GM18861 (cell line): ENCODE measurements at regions not wholly inside any gene's neighbourhood (a gene's known extent, or its start where the extent isn't known, plus 50 kb on each side); places are given as distances from the start of the nearest gene placed in this dataset.

ENCODE experiments used
- ATAC-seq: cut with Tn5 transposase; IDR thresholded peaks from one replicate; pipeline ENCODE4 v1.9.1; 2021; ENCODE audit not compliant: unreplicated experiment

DNA sequence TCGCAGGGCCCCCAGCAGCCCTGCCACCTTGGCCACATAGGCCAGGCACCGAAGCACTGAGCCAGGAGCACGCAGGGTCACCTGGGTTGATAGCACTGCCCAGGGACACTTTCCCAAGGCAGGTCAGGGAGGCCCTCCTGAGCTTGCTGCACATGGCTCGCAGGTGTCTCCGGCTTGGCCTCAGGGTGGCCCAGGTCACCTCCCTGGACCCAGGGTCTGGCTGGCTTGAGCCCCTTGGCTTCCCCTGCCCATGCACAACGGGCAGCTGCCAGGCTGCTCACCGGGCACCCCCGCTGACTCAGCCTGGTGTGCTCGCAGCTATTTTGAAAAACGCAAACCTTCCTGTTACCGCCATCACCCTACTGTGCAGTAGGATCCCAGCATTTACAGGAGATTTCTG is 502.3 kb downstream of the EIPR1 start:
- no peak for ATAC-seq

DNA sequence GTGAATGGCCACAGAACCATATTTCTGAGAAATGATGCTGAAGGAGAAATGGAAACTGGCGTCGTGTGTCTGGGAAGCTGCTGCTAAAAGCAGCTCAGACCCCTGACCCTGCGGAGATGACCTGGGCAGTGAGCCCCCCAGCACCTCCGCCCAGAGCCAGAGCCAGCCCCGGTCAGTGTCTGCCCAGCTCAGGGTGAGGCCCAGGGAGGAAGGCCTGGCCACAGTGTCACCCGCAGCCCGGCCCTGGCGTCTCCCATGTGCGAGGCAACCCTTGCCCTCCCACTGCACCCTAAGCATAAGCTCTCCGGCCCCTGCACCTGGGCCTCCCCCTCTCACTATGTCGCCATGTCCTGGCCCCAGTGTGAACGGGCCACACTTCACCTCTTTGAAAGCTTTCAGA is 502.8 kb downstream of the EIPR1 start:
- no peak for ATAC-seq

DNA sequence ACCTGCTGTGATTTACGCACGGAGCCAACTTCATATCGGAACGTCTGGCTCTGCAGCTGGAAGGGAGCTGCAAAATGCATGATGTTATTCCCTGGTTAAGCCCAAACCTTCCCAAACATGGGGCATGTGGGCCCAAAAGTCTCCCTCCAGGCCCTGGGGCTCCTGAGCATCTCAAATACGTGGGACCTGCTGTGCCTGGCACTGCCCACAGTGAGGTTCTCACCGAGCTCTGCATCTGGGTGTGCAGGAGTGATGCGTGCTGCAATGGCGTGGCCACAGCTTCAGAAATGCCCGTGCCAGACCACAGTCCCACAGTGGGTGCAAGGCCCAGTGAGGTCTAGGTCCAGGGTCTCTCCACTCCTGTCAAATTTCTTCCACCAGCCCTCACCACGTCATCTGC is 503.3 kb downstream of the EIPR1 start:
- ATAC-seq, result no peak

DNA sequence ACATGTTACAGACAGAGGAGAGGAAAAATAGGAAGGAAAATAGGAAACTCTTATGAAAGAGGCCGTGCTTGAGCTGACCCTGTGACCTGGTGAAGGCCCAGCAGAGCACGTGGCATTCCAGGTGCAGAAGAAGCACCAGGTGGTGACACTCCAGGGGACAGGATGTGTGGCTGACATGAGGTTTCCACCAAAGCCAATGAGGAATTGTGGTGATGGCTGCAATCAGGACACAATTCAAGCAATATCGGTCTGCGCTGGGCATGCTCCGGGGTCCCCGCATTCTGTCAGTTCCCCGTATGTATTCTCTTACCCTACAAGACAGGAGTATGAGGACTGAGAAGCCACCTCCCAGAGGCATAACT is 504.2 kb downstream of the EIPR1 start:
- no peak for ATAC-seq

DNA sequence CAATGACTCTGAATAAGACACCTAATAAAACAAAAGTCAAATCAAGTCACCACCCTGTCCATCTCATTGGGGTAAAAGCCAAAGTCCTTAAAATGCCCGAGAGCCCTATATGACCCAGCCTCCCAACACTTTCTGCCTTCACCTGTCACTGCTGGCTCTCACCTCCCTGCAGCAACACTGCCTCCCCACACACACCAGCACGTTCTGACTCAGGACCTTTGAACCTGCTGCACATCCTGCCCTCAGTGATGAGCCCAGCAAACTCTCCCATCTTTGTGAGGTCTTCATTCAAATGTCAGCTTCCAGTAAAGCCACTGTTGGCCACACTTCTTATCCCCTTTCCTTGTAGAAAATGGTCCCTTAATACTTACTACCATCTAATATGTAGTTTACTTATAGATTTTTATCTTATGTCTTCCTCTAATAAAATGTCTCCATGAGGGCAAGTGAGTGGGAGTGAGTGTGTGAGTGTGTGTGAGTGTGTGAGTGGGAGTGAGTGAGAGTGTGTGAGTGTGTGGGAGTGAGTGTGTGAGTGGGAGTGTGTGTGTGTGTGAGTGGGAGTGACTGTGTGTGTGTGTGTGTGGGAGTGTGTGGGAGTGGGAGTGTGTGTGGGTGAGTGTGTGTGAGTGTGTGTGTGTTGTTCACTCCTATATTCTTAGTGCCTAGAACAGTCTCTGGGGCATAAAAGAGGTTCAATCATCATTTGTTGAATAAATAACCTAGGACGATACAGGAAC is 504.7 kb downstream of the EIPR1 start:
- ATAC-seq, result no peak

DNA sequence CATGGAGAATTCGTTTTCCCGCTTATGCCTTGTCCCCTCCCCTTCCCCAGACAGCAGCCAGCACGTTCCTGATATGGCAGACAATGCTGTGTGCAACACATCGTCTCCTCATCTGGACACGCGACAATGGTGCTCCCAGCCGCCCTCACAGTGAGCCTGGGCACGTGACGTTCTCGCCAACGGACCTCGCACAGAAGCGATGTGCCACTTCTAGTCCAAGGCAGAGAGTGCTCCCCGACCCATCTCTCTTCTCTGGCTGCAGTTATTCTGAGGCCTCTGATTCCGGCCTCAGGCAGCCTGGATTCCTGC is 505.4 kb downstream of the EIPR1 start:
- ATAC-seq, result no peak

DNA sequence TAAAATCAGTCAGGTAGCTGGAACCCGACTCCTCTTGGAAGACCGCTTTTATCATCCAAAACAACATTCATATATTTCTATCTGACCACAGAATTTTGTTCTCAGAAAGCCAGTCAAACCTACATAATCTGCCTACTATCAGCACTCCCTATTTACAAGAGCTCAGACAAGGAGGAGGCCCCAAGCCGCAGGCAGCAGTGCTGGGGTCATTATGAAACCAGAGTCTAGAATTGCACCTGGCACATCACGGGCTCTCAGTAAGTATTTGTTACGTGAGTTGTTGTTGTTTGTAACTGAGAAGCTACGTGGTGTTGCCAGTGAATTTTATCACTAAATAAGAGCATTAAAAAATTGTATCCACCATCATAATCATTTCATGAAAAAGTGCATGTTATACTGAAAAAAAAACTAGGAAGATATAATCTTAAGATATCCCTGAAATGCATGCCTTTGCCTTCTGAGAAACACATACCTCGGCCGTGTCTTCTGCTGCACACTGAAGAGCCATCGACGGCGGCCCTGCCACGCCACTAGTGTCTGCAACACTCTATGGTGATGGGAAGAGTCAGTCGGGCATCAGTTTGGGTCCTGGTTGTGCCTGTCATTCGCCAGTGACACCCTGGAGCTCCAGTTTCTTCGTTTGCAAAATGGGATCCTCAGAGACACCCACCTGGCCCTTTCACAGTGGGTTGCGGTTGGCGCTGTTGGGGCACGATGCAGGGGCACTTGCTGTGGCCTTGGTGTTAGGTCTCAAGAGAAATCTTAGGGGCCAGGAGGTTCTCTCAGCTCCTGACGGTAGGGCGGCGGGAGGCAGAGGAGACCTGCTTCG is 505.9 kb downstream of the EIPR1 start:
- ATAC-seq, result no peak

DNA sequence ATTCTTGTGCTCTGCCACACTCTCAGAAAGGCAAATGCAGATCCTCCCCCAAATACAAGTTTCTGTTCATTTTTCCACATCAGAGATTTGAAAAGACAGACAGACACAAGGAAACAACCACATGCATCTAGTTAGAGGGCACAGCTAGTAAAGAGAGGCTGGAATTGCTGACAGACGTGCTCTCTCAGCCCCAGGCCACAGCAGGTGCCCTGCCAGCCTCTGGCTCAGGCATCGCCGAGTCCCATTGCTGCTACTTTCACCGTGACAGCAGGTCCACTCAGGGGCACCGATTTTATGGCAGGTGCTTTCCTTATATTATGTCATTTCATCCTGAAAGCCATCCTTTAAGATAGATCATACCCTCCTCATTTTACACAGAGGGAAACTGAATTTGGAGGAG is 507.5 kb downstream of the EIPR1 start:
- no peak for ATAC-seq

DNA sequence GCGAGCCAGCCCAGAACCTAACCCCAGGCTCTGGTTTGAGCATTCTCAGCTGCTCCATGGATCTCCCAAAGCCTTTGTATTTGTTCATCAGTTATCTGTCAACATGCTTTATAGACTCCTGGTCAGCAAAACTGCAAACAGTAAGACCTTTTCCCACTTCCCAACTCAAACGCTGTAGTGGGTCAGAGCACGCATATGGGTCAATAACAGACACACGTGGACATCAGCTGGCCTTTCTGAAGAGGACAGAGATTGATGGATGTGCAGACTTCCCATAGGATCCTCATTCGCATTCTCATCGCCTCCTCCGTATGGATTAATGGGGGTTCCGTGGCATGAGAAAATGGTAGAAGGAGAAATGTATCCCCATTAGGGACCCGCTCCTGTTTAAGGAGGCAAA is 508.1 kb downstream of the EIPR1 start:
- ATAC-seq, result no peak

DNA sequence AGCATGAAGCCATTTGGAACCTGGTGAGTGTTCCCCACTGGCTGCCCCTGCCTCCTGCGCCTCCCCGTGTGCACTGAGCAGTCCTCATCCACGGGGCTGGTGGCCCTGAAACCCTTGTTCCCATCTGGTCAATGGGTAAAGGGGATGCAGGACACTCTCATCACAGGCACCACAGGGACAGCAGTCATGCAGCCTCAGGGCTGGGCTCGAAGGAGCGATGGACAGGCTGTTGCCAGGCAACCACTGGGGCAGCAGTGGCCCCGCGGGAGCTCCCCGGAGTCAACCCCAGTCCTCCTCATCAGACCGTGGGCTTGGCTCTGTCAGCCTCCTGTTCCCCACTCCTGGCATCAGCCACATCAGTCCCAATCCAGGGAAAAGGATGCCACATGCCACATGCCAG is 509.5 kb downstream of the EIPR1 start:
- ATAC-seq, result no peak

DNA sequence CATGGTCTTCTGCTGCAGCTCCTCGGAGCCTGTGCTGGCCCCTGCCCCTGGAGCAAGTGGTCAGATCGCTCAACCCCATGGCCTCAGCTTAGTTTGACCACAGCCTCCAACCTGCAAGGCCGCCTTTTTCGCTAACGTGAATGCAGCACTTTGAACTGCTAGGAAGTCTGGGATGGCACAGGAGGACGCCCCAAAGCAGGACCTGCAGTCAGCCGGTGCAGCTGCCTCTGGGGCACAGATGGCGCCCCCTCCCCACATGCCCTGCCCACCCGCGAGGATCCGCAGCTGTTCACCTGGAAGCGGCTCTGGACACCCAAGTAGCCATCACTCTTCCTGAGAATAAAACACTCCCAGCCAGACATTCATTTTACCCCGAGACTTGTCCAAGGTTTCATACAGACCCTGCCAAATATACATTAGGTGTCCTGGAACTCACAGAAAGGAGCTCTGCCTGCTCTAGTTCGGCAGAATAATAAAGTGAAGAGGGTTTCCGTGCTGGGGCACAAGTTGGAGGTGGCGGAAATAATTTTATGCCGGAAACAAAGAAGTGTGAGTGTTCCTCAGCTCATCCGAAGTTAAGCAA is 510.1 kb downstream of the EIPR1 start:
- no peak for ATAC-seq

DNA sequence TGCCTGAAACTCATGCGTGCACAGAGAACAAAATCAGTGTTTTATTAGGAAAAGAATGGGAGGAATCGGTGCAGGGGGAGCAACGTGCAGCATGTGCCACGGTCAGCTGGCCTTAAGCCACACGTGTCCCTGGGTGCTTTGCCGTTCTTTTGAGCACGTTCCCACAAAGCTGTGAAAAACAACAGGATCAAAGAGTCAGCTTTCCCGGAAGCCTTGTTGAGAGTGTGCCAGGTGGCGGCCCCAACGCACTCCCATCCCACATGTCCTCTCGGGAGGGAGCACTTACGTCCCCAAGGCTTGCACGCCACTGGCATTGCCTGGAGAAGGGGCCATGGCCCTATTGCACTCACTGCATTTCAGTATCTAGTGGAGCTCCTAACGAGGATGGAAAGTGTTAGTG is 511.2 kb downstream of the EIPR1 start:
- no peak for ATAC-seq

DNA sequence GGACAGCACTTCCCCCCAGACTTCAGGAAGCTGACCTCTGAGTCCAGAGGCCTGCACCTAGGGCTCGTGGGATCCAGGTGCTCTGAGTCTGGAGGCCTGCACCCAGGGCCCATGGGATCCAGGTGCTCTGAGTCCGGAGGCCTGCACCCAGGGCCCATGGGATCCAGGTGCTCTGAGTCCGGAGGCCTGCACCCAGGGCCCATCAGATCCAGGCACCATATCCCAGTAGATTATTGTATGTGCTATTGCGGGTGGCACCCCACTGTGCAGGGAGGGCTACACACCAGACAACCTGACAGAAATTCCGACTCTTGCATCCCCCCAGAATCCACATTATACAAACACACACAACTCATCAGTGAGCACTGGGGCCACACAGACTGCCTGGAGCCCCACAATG is 515.2 kb downstream of the EIPR1 start:
- no peak for ATAC-seq

DNA sequence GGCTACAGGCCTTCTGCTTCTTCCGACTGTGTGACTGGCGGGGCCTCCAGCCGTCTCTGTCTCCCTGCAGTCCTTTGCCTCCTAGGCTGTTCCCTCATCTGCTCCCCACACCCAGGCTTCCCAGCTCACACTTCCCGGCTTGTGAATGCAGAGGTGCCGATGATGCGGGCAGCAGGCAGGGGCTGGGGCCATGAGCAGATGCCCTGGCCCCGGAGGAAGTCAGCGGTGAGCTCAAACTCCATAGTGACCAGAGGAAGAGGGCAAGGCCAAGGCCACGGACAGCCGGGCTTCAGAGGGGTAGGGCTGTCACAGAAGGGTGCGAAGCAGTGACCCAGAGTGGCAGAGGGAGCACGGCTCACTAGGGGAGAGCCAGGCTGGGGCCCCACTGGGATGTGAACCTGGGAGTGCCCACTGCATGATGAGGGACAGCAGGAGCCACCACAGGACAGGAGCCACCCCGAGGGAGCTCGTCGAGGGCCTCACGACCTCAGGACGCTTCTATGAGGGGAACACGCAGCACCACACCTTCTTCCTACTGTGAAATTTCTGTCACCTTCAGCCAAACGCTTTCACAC is 515.9 kb downstream of the EIPR1 start:
- ATAC-seq, result no peak

DNA sequence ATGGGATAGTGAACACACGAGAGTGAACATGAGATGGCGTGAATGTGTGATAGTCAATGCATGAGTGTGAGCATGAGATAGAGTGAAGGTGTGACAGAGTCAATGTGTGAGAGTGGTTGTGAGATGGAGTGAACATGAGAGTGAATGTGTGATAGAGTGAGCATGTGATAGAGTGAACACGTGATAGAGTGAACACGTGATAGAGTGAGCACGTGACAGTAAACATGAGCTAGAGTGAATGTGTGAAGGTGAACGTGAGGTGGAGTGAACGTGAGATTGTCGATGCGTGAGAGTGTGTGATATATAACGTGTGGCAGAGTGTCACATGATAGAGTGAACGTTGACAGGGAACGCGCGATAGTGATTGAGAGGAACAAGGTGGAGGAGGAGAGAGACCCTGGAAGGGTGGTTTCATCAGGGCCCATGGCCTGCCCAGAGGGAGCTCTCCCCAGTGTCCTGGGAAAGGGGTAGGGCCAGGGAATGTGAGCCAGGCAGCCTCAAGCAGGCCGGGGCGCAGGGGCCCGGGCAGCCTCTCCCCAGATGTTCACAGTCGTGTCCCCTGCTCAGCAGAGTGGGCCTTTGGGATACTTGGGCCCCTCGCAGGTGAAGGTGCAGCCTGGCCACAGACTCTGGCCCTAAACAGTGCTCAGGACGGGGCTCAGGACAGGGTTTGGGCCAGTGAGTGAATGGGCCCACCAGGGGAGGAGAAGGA is 516.9 kb downstream of the EIPR1 start:
- no peak for ATAC-seq

DNA sequence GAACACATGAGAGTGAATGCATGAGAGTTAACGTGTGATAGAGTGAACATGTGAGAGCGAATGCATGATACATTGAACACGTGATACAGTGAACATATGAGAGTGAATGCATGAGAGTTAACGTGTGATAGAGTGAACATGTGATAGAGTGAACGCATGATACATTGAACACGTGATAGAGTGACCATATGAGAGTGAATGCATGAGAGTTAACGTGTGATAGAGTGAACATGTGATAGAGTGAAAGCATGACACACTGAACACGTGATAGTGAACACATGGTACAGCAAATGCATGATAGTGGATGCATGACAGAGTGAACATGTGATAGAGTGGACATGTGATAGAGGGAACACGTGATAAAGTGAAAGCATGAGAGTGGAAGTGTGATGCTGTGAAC is 517.9 kb downstream of the EIPR1 start:
- no peak for ATAC-seq

DNA sequence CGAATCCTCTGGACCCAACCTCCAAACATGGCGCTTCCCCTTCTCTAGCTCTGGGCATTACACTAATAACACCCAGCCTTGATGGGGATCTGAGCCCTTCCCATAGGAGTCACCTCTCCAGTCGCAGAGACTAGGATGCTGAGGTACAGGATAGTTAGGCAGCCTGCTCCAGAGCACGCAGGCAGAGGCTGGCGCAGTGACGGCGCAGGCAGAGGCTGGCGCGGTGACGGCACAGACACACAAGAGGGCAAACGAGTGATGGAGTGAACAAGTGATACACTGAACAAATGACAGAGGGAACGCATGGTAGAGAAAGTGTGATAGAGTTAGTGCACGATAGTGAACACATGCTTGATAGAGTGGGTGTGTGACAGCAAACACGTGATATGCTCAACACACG is 518.5 kb downstream of the EIPR1 start:
- no peak for ATAC-seq

DNA sequence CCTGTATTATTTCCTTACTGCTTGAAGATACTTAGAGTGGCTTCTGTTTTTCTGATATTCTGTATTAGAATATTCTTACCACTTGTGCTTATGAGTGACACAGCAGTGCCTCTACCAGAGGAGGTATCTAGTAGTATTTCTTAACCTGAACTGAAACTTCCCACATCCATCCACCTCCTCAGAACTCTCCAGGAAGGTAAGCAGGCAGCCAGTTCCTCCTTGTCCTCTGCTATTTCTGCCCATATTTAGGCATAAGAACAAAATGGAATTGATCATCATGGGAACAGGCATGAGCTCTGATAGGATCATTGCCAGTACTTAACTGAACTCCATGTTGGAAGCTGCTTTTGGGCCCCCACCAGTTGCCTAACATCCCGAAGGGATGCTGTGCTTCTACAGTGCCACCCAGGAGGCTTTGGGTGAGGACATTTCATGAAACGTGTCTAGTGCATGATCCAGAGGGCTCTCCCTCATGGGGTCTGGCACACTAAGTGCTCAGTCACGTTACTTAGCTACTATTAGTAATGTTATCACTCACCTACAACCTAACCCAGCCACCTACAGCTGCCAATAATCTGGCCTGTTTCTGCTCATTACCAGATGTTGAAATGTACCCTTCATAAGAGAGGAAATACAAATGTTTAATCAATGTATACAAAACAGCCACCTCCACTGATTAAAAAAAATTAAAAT is 520.7 kb downstream of the EIPR1 start:
- ATAC-seq, result no peak

DNA sequence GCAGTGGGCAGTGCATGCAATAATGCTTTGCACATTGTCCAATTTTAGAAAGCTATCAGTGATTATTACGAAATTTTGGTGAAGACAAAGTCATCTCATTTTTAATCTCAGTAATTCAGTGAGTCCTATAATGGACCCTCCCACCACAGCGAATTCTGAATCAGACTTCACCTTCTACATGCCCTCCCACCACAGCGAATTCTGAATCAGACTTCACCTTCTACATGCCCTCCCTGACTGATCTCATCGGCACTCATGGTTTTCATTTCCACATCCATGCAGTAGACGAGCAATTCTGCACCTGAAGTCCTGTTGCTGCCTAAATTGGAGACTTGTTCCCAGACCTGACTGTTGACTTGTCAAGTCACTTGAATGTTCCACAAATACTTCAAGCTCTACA is 522.3 kb downstream of the EIPR1 start:
- ATAC-seq, result no peak

DNA sequence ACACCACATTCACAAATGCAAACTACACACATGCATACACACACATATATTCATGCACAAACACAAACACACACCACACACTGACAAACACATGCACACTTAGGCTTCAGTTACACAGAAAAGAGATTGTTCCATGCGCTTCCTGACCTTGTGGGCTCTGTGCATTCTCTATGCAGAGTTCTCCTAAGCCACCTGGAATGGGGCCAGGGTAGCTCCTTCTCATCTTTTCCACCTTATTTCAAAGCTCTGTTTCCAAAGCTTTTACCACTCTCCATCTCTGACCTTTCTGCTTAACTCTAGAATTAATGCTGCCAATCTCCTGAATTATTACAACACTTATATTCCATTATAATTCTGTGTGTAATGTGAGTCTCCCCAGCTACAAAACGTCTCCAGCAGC is 522.3 kb upstream of the MYT1L start:
- ATAC-seq, result no peak
